IMR-90 (cell line): ENCODE measurements at regions not wholly inside any gene's neighbourhood (a gene's known extent, or its start where the extent isn't known, plus 50 kb on each side); places are given as distances from the start of the nearest gene placed in this dataset.

Source experiments
- ATAC-seq: fragments of 200-7000 bp; cut with Tn5 transposase; 2 replicates; pipeline ENCODE4 v1.9.1; 2020; ENCODE audit warnings: low read depth, mild to moderate bottlenecking, moderate library complexity
- BruUV-seq: library from RNA; stranded (reverse); fragments of 400-500 nt; replicated peaks from 2 replicates; lab custom pipeline; 2021; lab: Mats Ljungman, UMichigan
- CTCF ChIA-PET: fragments of 300-600 bp; formaldehyde crosslinking; extraction: SDS; loops from one replicate; lab custom pipeline; 2021; ENCODE audit warnings: antibody characterized with exemption; lab: Yijun Ruan, JAX
- POLR2A ChIA-PET: fragments of 300-600 bp; sonication (Branson Sonifier 250); formaldehyde crosslinking; loops from one replicate; lab custom pipeline; 2022; ENCODE audit warnings: antibody characterized with exemption; ENCODE audit not compliant: unreplicated experiment; lab: Charles Lee
- DNase-seq: peaks from one replicate; pipeline ENCODE4 v3.0.0; 2013
- H2AFZ ChIP-seq: replicated peaks from 2 replicates; pipeline ENCODE3; 2013; ENCODE audit warnings: low read length, mild to moderate bottlenecking; ENCODE audit not compliant: poor library complexity
- H2AK5ac ChIP-seq: 2 replicates; pipeline ENCODE4 v1.6.1; 2013; ENCODE audit warnings: low read depth, low read length, inconsistent platforms
- H2AK9ac ChIP-seq: replicated peaks from 2 replicates; pipeline ENCODE3; 2013; ENCODE audit warnings: mild to moderate bottlenecking, low read depth, low read length, moderate library complexity; ENCODE audit not compliant: poor library complexity
- H2BK120ac ChIP-seq: 2 replicates; pipeline ENCODE4 v1.6.1; 2013; ENCODE audit warnings: low read depth, low read length, inconsistent platforms
- H2BK15ac ChIP-seq: 3 replicates; pipeline ENCODE4 v1.6.1; 2013; ENCODE audit warnings: low read depth, low read length, inconsistent platforms
- H2BK20ac ChIP-seq: 2 replicates; pipeline ENCODE4 v1.6.1; 2013; ENCODE audit warnings: low read depth, mild to moderate bottlenecking, inconsistent platforms, low read length, moderate library complexity
- H2BK5ac ChIP-seq: 2 replicates; pipeline ENCODE4 v1.6.1; 2013; ENCODE audit warnings: mild to moderate bottlenecking, low read depth, low read length, inconsistent platforms; ENCODE audit not compliant: poor library complexity, severe bottlenecking
- H3K14ac ChIP-seq: replicated peaks from 2 replicates; pipeline ENCODE4 v1.6.1; 2013; ENCODE audit warnings: low read depth, low read length, inconsistent platforms
- H3K18ac ChIP-seq: 2 replicates; pipeline ENCODE4 v1.6.1; 2013; ENCODE audit warnings: low read depth, low read length, control low read depth
- H3K23ac ChIP-seq: 2 replicates; pipeline ENCODE4 v1.6.1; 2013; ENCODE audit warnings: low read depth, low read length, inconsistent platforms
- H3K27ac ChIP-seq: 2 replicates; pipeline ENCODE4 v1.5.1; 2013; ENCODE audit warnings: mild to moderate bottlenecking, control low read depth, low read length; ENCODE audit not compliant: insufficient read depth
- H3K27me3 ChIP-seq: 2 replicates; pipeline ENCODE4 v1.6.1; 2013; ENCODE audit warnings: low read length; ENCODE audit not compliant: control insufficient read depth, insufficient read depth
- H3K36me3 ChIP-seq: 2 replicates; pipeline ENCODE4 v1.6.1; 2013; ENCODE audit warnings: low read length, mixed read lengths; ENCODE audit not compliant: control insufficient read depth, insufficient read depth
- H3K4ac ChIP-seq: 2 replicates; pipeline ENCODE4 v1.6.1; 2013; ENCODE audit warnings: low read depth, low read length, inconsistent platforms
- H3K4me1 ChIP-seq: 2 replicates; pipeline ENCODE4 v1.6.1; 2013; ENCODE audit warnings: low read length, mixed read lengths; ENCODE audit not compliant: control insufficient read depth, insufficient read depth
- H3K4me2 ChIP-seq: 2 replicates; pipeline ENCODE4 v1.6.1; 2013; ENCODE audit warnings: low read depth, mild to moderate bottlenecking, control low read depth, low read length, moderate library complexity
- H3K4me3 ChIP-seq: 2 replicates; pipeline ENCODE4 v1.5.1; 2013; ENCODE audit warnings: low read depth, mild to moderate bottlenecking, control low read depth, low read length, moderate library complexity; ENCODE audit not compliant: insufficient read depth
- H3K56ac ChIP-seq: 2 replicates; pipeline ENCODE4 v1.6.1; 2013; ENCODE audit warnings: low read length, inconsistent platforms; ENCODE audit not compliant: insufficient read depth; ENCODE audit errors: extremely low read depth
- H3K79me1 ChIP-seq, 2 experiments: 2 replicates each; pipeline ENCODE4 v1.6.1; 2013; ENCODE audit warnings: low read length in 2 of 2, inconsistent platforms in 1 of 2, low read depth in 1 of 2
- H3K9ac ChIP-seq: 2 replicates; pipeline ENCODE4 v1.6.1; 2013; ENCODE audit warnings: low read depth, low read length, control low read depth
- H3K9me1 ChIP-seq: 2 replicates; pipeline ENCODE4 v1.6.1; 2013; ENCODE audit warnings: low read length, inconsistent platforms; ENCODE audit not compliant: insufficient read depth
- H3K9me3 ChIP-seq: 2 replicates; pipeline ENCODE4 v1.6.1; 2013; ENCODE audit warnings: low read length; ENCODE audit not compliant: control insufficient read depth, insufficient read depth
- H4K20me1 ChIP-seq: 2 replicates; pipeline ENCODE4 v1.6.1; 2013; ENCODE audit warnings: low read length, inconsistent platforms; ENCODE audit not compliant: insufficient read depth
- H4K5ac ChIP-seq: 2 replicates; pipeline ENCODE4 v1.6.1; 2013; ENCODE audit warnings: mild to moderate bottlenecking, low read depth, low read length, control low read depth
- H4K8ac ChIP-seq, 2 experiments: 2 replicates each; pipeline ENCODE4 v1.6.1; 2013; ENCODE audit warnings: low read depth in 2 of 2, low read length in 2 of 2, control low read depth in 1 of 2, inconsistent platforms in 1 of 2
- H4K91ac ChIP-seq: 2 replicates; pipeline ENCODE4 v1.6.1; 2013; ENCODE audit warnings: low read depth, low read length, inconsistent platforms; ENCODE audit not compliant: insufficient read depth
- CEBPB ChIP-seq: IDR thresholded peaks from 2 replicates; pipeline ENCODE4 v1.6.1; 2012; ENCODE audit warnings: low read depth, low read length, improper control_type of control experiment
- CHD1 ChIP-seq: IDR thresholded peaks from 2 replicates; pipeline ENCODE4 v1.6.1; 2012; ENCODE audit warnings: low read depth, low read length, improper control_type of control experiment
- CTCF ChIP-seq: conservative IDR thresholded peaks from 2 replicates; pipeline ENCODE4 v1.5.1; 2012; ENCODE audit warnings: mild to moderate bottlenecking, low read depth, low read length, improper control_type of control experiment
- ELK1 ChIP-seq: fragments of 150-350 bp; IDR thresholded peaks from 2 replicates; pipeline ENCODE4 v1.6.1; 2016; ENCODE audit warnings: low read depth, mild to moderate bottlenecking, low read length, moderate library complexity, borderline replicate concordance
- FOS ChIP-seq: fragments of 150-350 bp; IDR thresholded peaks from 2 replicates; pipeline ENCODE4 v1.6.1; 2016; ENCODE audit warnings: low read depth, low read length
- MAFK ChIP-seq: IDR thresholded peaks from 2 replicates; pipeline ENCODE4 v1.6.1; 2012; ENCODE audit warnings: low read depth, low read length, improper control_type of control experiment
- MAZ ChIP-seq: IDR thresholded peaks from 2 replicates; pipeline ENCODE4 v1.6.1; 2012; ENCODE audit warnings: low read depth, mild to moderate bottlenecking, low read length, improper control_type of control experiment, moderate library complexity, borderline replicate concordance
- MXI1 ChIP-seq: IDR thresholded peaks from 2 replicates; pipeline ENCODE4 v1.6.1; 2012; ENCODE audit warnings: low read depth, mild to moderate bottlenecking, low read length, moderate library complexity, borderline replicate concordance
- POLR2A ChIP-seq: IDR thresholded peaks from 2 replicates; pipeline ENCODE4 v1.6.1; 2012; ENCODE audit warnings: mild to moderate bottlenecking, low read depth, low read length
- RAD21 ChIP-seq: IDR thresholded peaks from 2 replicates; pipeline ENCODE4 v1.6.1; 2012; ENCODE audit warnings: low read length, improper control_type of control experiment
- RCOR1 ChIP-seq: IDR thresholded peaks from 2 replicates; pipeline ENCODE4 v1.6.1; 2012; ENCODE audit warnings: mild to moderate bottlenecking, low read length, improper control_type of control experiment; ENCODE audit not compliant: insufficient replicate concordance
- RFX5 ChIP-seq: IDR thresholded peaks from 2 replicates; pipeline ENCODE4 v1.8.0; 2012; ENCODE audit warnings: low read depth, mild to moderate bottlenecking, low read length, moderate library complexity
- SMC3 ChIP-seq: fragments of 150-350 bp; IDR thresholded peaks from 2 replicates; pipeline ENCODE4 v1.6.1; 2016; ENCODE audit warnings: low read depth, mild to moderate bottlenecking, antibody characterized with exemption, low read length, moderate library complexity
- USF2 ChIP-seq: fragments of 150-350 bp; IDR thresholded peaks from 2 replicates; pipeline ENCODE4 v1.6.1; 2017; ENCODE audit warnings: mild to moderate bottlenecking, antibody characterized with exemption, low read length, low read depth
- dilution Hi-C: fragments of 300-500 bp; cut with HindIII; formaldehyde crosslinking; loops from one replicate; pipeline ENCODE4 v1.14.3; 2018; ENCODE audit warnings: low sequenced_read_pairs; ENCODE audit not compliant: unreplicated experiment
- in situ Hi-C: fragments of 300-500 bp; cut with MboI; formaldehyde crosslinking; loops from 3 replicates; pipeline ENCODE4 v1.14.3; 2019; ENCODE audit warnings: low sequenced_read_pairs, inconsistent platforms, mixed read lengths
- intact Hi-C: fragments of 100-400 bp; cut with micrococcal nuclease; formaldehyde crosslinking; loops from 2 replicates; pipeline ENCODE4 v1.10.0; 2022

GRCh38 chr15:96029172-96029571 is 301.3 kb upstream of the NR2F2 start:
- in situ Hi-C loops, result no loop called here
- Histone ChIP-seq H2BK20ac (no peak overlapping the region), H3K27me3 (no peaks in the 10 kb centered on the region; the same call in 1 of the 2 replicates), H3K18ac (no peak overlapping the region), H3K9me3 (no peaks in the 10 kb centered on the region), H3K23ac (no peak overlapping the region), H3K27ac (no peak overlapping the region), H2AK9ac (no peak overlapping the region), H3K4me2 (no peak overlapping the region), H2AFZ (no peak overlapping the region), H3K4ac (no peak overlapping the region), H2BK120ac (no peak overlapping the region), H3K14ac (no peak overlapping the region), H4K5ac (no peak overlapping the region), H4K8ac (no peak overlapping the region), H4K20me1 (no peaks in the 10 kb centered on the region), H3K36me3 (no peaks in the 10 kb centered on the region), H2BK5ac (no peak overlapping the region), H3K56ac (no peak overlapping the region), H3K4me1 (no peaks in the 10 kb centered on the region), H3K9me1 (no peaks in the 10 kb centered on the region), H3K9ac (no peak overlapping the region), H3K79me1 (no peaks in the 10 kb centered on the region), H2AK5ac (no peak overlapping the region), H2BK15ac (no peak overlapping the region), H4K91ac (no peak overlapping the region), H3K4me3 (no peak overlapping the region)
- ATAC-seq, result no peak
- intact Hi-C loops, result no loop called here
- BruUV-seq, result no TSS peak
- dilution Hi-C loops, result no loop called here
- no peak for TF ChIP-seq USF2
- no peak for TF ChIP-seq RFX5
- TF ChIP-seq RCOR1, result no peak
- TF ChIP-seq SMC3, result no peak
- TF ChIP-seq MAFK, result no peak
- no peak for TF ChIP-seq RAD21
- TF ChIP-seq MXI1, result no peak
- no peak for TF ChIP-seq CEBPB
- TF ChIP-seq CTCF, result no peak
- TF ChIP-seq MAZ, result no peak
- no peak for TF ChIP-seq CHD1
- no peak for TF ChIP-seq FOS
- no peak for TF ChIP-seq ELK1
- TF ChIP-seq POLR2A, result no peak
- ChIA-PET CTCF (no interaction called here), POLR2A (no interaction called here)
- no peak for DNase-seq
